IMR-90 (cell line): ENCODE measurements at regions not wholly inside any gene's neighbourhood (a gene's known extent, or its start where the extent isn't known, plus 50 kb on each side); places are given as distances from the start of the nearest gene placed in this dataset.

Experiments used
- ATAC-seq: fragments of 200-7000 bp; cut with Tn5 transposase; 2 replicates; pipeline ENCODE4 v1.9.1; 2020; ENCODE audit warnings: low read depth, mild to moderate bottlenecking, moderate library complexity
- BruUV-seq: library from RNA; stranded (reverse); fragments of 400-500 nt; replicated peaks from 2 replicates; lab custom pipeline; 2021; lab: Mats Ljungman, UMichigan
- CTCF ChIA-PET: fragments of 300-600 bp; formaldehyde crosslinking; extraction: SDS; loops from one replicate; lab custom pipeline; 2021; ENCODE audit warnings: antibody characterized with exemption; lab: Yijun Ruan, JAX
- POLR2A ChIA-PET: fragments of 300-600 bp; sonication (Branson Sonifier 250); formaldehyde crosslinking; loops from one replicate; lab custom pipeline; 2022; ENCODE audit warnings: antibody characterized with exemption; ENCODE audit not compliant: unreplicated experiment; lab: Charles Lee
- DNase-seq: peaks from one replicate; pipeline ENCODE4 v3.0.0; 2013
- H2AFZ ChIP-seq: replicated peaks from 2 replicates; pipeline ENCODE3; 2013; ENCODE audit warnings: low read length, mild to moderate bottlenecking; ENCODE audit not compliant: poor library complexity
- H2AK5ac ChIP-seq: 2 replicates; pipeline ENCODE4 v1.6.1; 2013; ENCODE audit warnings: low read depth, low read length, inconsistent platforms
- H2AK9ac ChIP-seq: replicated peaks from 2 replicates; pipeline ENCODE3; 2013; ENCODE audit warnings: mild to moderate bottlenecking, low read depth, low read length, moderate library complexity; ENCODE audit not compliant: poor library complexity
- H2BK120ac ChIP-seq: 2 replicates; pipeline ENCODE4 v1.6.1; 2013; ENCODE audit warnings: low read depth, low read length, inconsistent platforms
- H2BK15ac ChIP-seq: 3 replicates; pipeline ENCODE4 v1.6.1; 2013; ENCODE audit warnings: low read depth, low read length, inconsistent platforms
- H2BK20ac ChIP-seq: 2 replicates; pipeline ENCODE4 v1.6.1; 2013; ENCODE audit warnings: low read depth, mild to moderate bottlenecking, inconsistent platforms, low read length, moderate library complexity
- H2BK5ac ChIP-seq: 2 replicates; pipeline ENCODE4 v1.6.1; 2013; ENCODE audit warnings: mild to moderate bottlenecking, low read depth, low read length, inconsistent platforms; ENCODE audit not compliant: poor library complexity, severe bottlenecking
- H3K14ac ChIP-seq: replicated peaks from 2 replicates; pipeline ENCODE4 v1.6.1; 2013; ENCODE audit warnings: low read depth, low read length, inconsistent platforms
- H3K18ac ChIP-seq: 2 replicates; pipeline ENCODE4 v1.6.1; 2013; ENCODE audit warnings: low read depth, low read length, control low read depth
- H3K23ac ChIP-seq: 2 replicates; pipeline ENCODE4 v1.6.1; 2013; ENCODE audit warnings: low read depth, low read length, inconsistent platforms
- H3K27ac ChIP-seq: 2 replicates; pipeline ENCODE4 v1.5.1; 2013; ENCODE audit warnings: mild to moderate bottlenecking, control low read depth, low read length; ENCODE audit not compliant: insufficient read depth
- H3K27me3 ChIP-seq: 2 replicates; pipeline ENCODE4 v1.6.1; 2013; ENCODE audit warnings: low read length; ENCODE audit not compliant: control insufficient read depth, insufficient read depth
- H3K36me3 ChIP-seq: 2 replicates; pipeline ENCODE4 v1.6.1; 2013; ENCODE audit warnings: low read length, mixed read lengths; ENCODE audit not compliant: control insufficient read depth, insufficient read depth
- H3K4ac ChIP-seq: 2 replicates; pipeline ENCODE4 v1.6.1; 2013; ENCODE audit warnings: low read depth, low read length, inconsistent platforms
- H3K4me1 ChIP-seq: 2 replicates; pipeline ENCODE4 v1.6.1; 2013; ENCODE audit warnings: low read length, mixed read lengths; ENCODE audit not compliant: control insufficient read depth, insufficient read depth
- H3K4me2 ChIP-seq: 2 replicates; pipeline ENCODE4 v1.6.1; 2013; ENCODE audit warnings: low read depth, mild to moderate bottlenecking, control low read depth, low read length, moderate library complexity
- H3K4me3 ChIP-seq: 2 replicates; pipeline ENCODE4 v1.5.1; 2013; ENCODE audit warnings: low read depth, mild to moderate bottlenecking, control low read depth, low read length, moderate library complexity; ENCODE audit not compliant: insufficient read depth
- H3K56ac ChIP-seq: 2 replicates; pipeline ENCODE4 v1.6.1; 2013; ENCODE audit warnings: low read length, inconsistent platforms; ENCODE audit not compliant: insufficient read depth; ENCODE audit errors: extremely low read depth
- H3K79me1 ChIP-seq, 2 experiments: 2 replicates each; pipeline ENCODE4 v1.6.1; 2013; ENCODE audit warnings: low read length in 2 of 2, inconsistent platforms in 1 of 2, low read depth in 1 of 2
- H3K9ac ChIP-seq: 2 replicates; pipeline ENCODE4 v1.6.1; 2013; ENCODE audit warnings: low read depth, low read length, control low read depth
- H3K9me1 ChIP-seq: 2 replicates; pipeline ENCODE4 v1.6.1; 2013; ENCODE audit warnings: low read length, inconsistent platforms; ENCODE audit not compliant: insufficient read depth
- H3K9me3 ChIP-seq: 2 replicates; pipeline ENCODE4 v1.6.1; 2013; ENCODE audit warnings: low read length; ENCODE audit not compliant: control insufficient read depth, insufficient read depth
- H4K20me1 ChIP-seq: 2 replicates; pipeline ENCODE4 v1.6.1; 2013; ENCODE audit warnings: low read length, inconsistent platforms; ENCODE audit not compliant: insufficient read depth
- H4K5ac ChIP-seq: 2 replicates; pipeline ENCODE4 v1.6.1; 2013; ENCODE audit warnings: mild to moderate bottlenecking, low read depth, low read length, control low read depth
- H4K8ac ChIP-seq, 2 experiments: 2 replicates each; pipeline ENCODE4 v1.6.1; 2013; ENCODE audit warnings: low read depth in 2 of 2, low read length in 2 of 2, control low read depth in 1 of 2, inconsistent platforms in 1 of 2
- H4K91ac ChIP-seq: 2 replicates; pipeline ENCODE4 v1.6.1; 2013; ENCODE audit warnings: low read depth, low read length, inconsistent platforms; ENCODE audit not compliant: insufficient read depth
- CHD1 ChIP-seq: IDR thresholded peaks from 2 replicates; pipeline ENCODE4 v1.6.1; 2012; ENCODE audit warnings: low read depth, low read length, improper control_type of control experiment
- FOS ChIP-seq: fragments of 150-350 bp; IDR thresholded peaks from 2 replicates; pipeline ENCODE4 v1.6.1; 2016; ENCODE audit warnings: low read depth, low read length
- RAD21 ChIP-seq: IDR thresholded peaks from 2 replicates; pipeline ENCODE4 v1.6.1; 2012; ENCODE audit warnings: low read length, improper control_type of control experiment
- RFX5 ChIP-seq: IDR thresholded peaks from 2 replicates; pipeline ENCODE4 v1.8.0; 2012; ENCODE audit warnings: low read depth, mild to moderate bottlenecking, low read length, moderate library complexity
- WGBS, 2 experiments: methylation state at CpG; one replicate each; pipeline versions ENCODE4 v1.1.5 to v1.1.7; 2013; ENCODE audit warnings: missing lambda C conversion rate in 2 of 2; ENCODE audit not compliant: insufficient read length in 1 of 2; ENCODE audit errors: extremely low coverage in 2 of 2; 5-methylcytosine and 5-hydroxymethylcytosine counted together
- dilution Hi-C: fragments of 300-500 bp; cut with HindIII; formaldehyde crosslinking; loops from one replicate; pipeline ENCODE4 v1.14.3; 2018; ENCODE audit warnings: low sequenced_read_pairs; ENCODE audit not compliant: unreplicated experiment
- in situ Hi-C: fragments of 300-500 bp; cut with MboI; formaldehyde crosslinking; loops from 3 replicates; pipeline ENCODE4 v1.14.3; 2019; ENCODE audit warnings: low sequenced_read_pairs, inconsistent platforms, mixed read lengths
- intact Hi-C: fragments of 100-400 bp; cut with micrococcal nuclease; formaldehyde crosslinking; loops from 2 replicates; pipeline ENCODE4 v1.10.0; 2022
- TF ChIP-seq, protein P1 (sequence below): fragments of 150-350 bp; IDR thresholded peaks from 2 replicates; pipeline ENCODE4 v1.6.1; 2017; ENCODE audit warnings: mild to moderate bottlenecking, antibody characterized with exemption, low read length, low read depth

DNA sequence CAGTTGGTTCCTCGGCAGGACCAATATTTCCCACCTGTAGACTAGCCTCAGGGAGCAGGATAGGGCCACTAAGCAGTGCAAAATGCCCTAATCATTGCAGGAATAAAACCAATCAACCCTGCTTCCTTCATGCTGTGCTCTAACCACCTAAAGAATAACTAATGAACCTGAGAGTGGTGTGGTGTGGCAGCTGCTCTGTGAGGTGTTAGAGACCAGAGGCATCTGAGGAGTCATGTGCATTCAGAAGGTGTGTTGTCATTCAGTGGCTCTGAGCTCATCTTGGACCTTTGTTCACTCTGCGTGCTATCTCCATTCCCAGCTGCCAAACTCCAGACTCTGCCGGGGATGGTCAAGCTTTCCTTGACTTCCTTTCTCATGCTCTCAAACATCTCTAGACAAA is 136.7 kb upstream of the EGLN3 start:
- WGBS, 2 experiments, result 83% methylated on average over 1 of the region's 3 CpGs; no CpG with 5 or more reads in 1 of the 2 experiments
- H3K4me3 ChIP-seq, result no peak overlapping the region
- no peaks in the 10 kb centered on the region for H4K20me1 ChIP-seq
- no peak overlapping the region for H3K4ac ChIP-seq
- H3K4me1 ChIP-seq, result no peaks in the 10 kb centered on the region
- no peak overlapping the region for H3K56ac ChIP-seq
- H3K36me3 ChIP-seq, result no peaks in the 10 kb centered on the region
- intact Hi-C loops, result no loop called here
- no peak overlapping the region for H4K5ac ChIP-seq
- no peak overlapping the region for H3K4me2 ChIP-seq
- H3K9me3 ChIP-seq, result peaks cover 3% of the 10 kb centered on the region; the same call in 1 of the 2 replicates
- no peak overlapping the region for H2BK20ac ChIP-seq
- no peak overlapping the region for H3K27ac ChIP-seq
- no peak overlapping the region for H2AK9ac ChIP-seq
- CTCF ChIA-PET, result interaction anchor here (1.0 kb wide), 1 partner anchor 11 kb away, joined by 4 read pairs; no protein-coding TSS in a partner anchor
- no peak overlapping the region for H2BK15ac ChIP-seq
- no peaks in the 10 kb centered on the region for H3K9me1 ChIP-seq
- H2BK120ac ChIP-seq, result no peak overlapping the region
- BruUV-seq, result no TSS peak
- POLR2A ChIA-PET, result no interaction called here
- H3K23ac ChIP-seq, result no peak overlapping the region
- peaks cover 2% of the 10 kb centered on the region; the same call in 1 of the 2 replicates for H3K27me3 ChIP-seq
- H3K18ac ChIP-seq, result no peak overlapping the region
- no peak overlapping the region for H2AK5ac ChIP-seq
- dilution Hi-C loops, result no loop called here
- DNase-seq, result no peak
- ATAC-seq, result no peak
- no peak overlapping the region for H2BK5ac ChIP-seq
- H3K14ac ChIP-seq, result no peak overlapping the region
- H2AFZ ChIP-seq, result no peak overlapping the region
- no peaks in the 10 kb centered on the region for H3K79me1 ChIP-seq
- in situ Hi-C loops, result loop anchor here (5.0 kb wide), 1 partner anchor 250 kb away; no protein-coding TSS in a partner anchor
- H4K8ac ChIP-seq, result no peak overlapping the region
- TF ChIP-seq FOS, result no peak
- TF ChIP-seq, protein P1, sequence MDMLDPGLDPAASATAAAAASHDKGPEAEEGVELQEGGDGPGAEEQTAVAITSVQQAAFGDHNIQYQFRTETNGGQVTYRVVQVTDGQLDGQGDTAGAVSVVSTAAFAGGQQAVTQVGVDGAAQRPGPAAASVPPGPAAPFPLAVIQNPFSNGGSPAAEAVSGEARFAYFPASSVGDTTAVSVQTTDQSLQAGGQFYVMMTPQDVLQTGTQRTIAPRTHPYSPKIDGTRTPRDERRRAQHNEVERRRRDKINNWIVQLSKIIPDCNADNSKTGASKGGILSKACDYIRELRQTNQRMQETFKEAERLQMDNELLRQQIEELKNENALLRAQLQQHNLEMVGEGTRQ, result no peak
- no peak for TF ChIP-seq CHD1
- no peak for TF ChIP-seq RAD21
- no peak for TF ChIP-seq RFX5
- H3K9ac ChIP-seq, result no peak overlapping the region
- H4K91ac ChIP-seq, result no peak overlapping the region
